ENCODE measurements at regions not wholly inside any gene's neighbourhood (a gene's known extent, or its start where the extent isn't known, plus 50 kb on each side); places are given as distances from the start of the nearest gene placed in this dataset.

DNA sequence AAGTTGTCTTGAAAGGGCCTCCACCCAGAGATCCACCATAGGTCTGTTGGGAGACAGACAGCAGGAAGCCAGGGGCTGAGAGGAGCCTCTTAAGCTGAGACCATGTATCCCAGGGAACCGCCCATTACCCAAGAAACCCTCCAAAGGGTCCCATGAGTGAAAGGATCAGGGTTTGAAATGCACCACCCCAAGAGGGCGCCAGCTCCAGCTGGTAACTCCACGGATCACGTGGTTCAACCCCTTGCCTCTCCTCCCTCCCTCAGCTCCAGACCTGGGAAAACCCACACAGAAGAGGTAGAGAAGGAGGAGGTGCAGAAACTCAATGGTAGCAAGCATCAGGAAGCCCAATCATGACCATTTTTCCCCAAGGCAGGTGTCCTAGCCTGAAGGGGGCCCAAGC is 148.7 kb downstream of the AIPL1 start:
- Mint-ChIP-seq H3K27me3 (ENCODE audit: low read depth) (no peaks in the 10 kb centered on the region; the same call in 1 of the 2 replicates), H3K4me3 (no peak overlapping the region), H3K27ac (no peak overlapping the region), H3K36me3 (no peaks in the 10 kb centered on the region; the same call in 1 of the 2 replicates), H3K4me1 (no peaks in the 10 kb centered on the region), H3K9me3 (peaks cover 11% of the 10 kb centered on the region)
- ChIA-PET CTCF (interaction anchor here (0.7 to 2.8 kb wide), 23 partner anchors 9 to 699 kb away, joined by 3 to 26 read pairs (median 4); partner anchors contain the start of gene AIPL1), POLR2A (no interaction called here)
- TF ChIP-seq GTF2I (CRISPR knock-in tag; conservative IDR thresholded peaks at IDR 0.05): no peak
- TF ChIP-seq, protein P1, sequence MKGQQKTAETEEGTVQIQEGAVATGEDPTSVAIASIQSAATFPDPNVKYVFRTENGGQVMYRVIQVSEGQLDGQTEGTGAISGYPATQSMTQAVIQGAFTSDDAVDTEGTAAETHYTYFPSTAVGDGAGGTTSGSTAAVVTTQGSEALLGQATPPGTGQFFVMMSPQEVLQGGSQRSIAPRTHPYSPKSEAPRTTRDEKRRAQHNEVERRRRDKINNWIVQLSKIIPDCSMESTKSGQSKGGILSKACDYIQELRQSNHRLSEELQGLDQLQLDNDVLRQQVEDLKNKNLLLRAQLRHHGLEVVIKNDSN (CRISPR knock-in tag; IDR thresholded peaks at IDR 0.05): peak; percentile 86
- TF ChIP-seq ZNF317 (CRISPR knock-in tag; IDR thresholded peaks at IDR 0.05; ENCODE audit: borderline replicate concordance, low read depth): no peak
- TF ChIP-seq, protein P2, sequence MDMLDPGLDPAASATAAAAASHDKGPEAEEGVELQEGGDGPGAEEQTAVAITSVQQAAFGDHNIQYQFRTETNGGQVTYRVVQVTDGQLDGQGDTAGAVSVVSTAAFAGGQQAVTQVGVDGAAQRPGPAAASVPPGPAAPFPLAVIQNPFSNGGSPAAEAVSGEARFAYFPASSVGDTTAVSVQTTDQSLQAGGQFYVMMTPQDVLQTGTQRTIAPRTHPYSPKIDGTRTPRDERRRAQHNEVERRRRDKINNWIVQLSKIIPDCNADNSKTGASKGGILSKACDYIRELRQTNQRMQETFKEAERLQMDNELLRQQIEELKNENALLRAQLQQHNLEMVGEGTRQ (CRISPR knock-in tag; IDR thresholded peaks at IDR 0.05): peak; percentile 90
- ATAC-seq: peak; percentile 84
- peak; percentile 64 for DNase-seq (ENCODE audit: low spot score)

DNA sequence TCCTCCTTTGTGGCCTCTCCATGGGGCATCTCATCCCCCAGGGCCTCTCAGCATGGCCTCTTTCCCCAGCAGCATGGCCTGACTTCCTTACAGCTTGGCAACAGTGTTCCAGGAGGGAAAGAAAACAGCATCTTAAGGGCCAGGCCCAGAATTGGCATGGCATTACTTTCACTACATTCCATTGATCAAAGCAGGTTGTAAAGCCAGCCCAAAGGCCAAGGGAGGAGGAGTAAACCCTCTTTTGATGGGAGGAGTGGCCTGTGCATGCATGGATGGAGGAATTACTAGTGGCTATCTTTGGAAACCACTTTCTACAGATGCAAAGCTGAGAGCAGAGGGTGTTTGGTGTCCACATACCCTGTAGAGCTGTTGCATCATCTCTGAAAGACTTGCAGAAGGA is 149.4 kb downstream of the AIPL1 start:
- TF ChIP-seq, protein P3, sequence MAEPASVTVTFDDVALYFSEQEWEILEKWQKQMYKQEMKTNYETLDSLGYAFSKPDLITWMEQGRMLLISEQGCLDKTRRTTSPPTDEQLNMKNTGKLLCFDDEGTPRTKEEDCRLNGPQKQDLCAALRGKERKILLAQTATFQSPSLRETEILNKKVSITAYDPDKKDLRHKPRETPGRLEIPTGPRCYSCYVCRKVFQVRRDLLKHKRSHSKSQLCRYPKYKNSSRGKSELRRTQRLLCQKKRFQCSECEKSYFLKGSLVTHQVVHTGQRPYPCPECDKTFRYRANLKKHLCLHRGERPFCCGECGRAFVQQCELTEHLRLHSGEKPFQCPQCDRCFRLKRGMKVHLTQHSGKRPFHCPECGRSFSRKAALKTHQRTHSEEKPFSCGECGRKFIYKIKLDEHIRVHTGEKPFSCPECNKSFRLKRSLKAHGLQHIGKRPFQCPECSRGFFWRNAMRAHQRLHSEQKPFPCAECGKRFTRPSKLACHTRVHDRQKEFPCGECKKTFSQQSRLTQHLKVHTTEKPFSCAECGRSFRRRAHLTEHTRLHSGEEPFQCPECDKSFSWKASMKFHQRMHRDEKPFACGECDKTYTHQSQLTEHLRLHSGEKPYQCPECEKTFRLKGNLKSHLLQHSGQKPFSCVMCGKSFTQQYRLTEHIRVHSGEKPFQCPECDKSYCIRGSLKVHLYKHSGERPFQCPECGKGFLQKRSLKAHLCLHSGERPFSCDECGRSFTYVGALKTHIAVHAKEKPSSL (CRISPR knock-in tag; conservative IDR thresholded peaks at IDR 0.05): no peak
- no peak for TF ChIP-seq IRF2 (CRISPR knock-in tag; IDR thresholded peaks at IDR 0.05; ENCODE audit: borderline replicate concordance, low read depth)
- TF ChIP-seq, protein P4, sequence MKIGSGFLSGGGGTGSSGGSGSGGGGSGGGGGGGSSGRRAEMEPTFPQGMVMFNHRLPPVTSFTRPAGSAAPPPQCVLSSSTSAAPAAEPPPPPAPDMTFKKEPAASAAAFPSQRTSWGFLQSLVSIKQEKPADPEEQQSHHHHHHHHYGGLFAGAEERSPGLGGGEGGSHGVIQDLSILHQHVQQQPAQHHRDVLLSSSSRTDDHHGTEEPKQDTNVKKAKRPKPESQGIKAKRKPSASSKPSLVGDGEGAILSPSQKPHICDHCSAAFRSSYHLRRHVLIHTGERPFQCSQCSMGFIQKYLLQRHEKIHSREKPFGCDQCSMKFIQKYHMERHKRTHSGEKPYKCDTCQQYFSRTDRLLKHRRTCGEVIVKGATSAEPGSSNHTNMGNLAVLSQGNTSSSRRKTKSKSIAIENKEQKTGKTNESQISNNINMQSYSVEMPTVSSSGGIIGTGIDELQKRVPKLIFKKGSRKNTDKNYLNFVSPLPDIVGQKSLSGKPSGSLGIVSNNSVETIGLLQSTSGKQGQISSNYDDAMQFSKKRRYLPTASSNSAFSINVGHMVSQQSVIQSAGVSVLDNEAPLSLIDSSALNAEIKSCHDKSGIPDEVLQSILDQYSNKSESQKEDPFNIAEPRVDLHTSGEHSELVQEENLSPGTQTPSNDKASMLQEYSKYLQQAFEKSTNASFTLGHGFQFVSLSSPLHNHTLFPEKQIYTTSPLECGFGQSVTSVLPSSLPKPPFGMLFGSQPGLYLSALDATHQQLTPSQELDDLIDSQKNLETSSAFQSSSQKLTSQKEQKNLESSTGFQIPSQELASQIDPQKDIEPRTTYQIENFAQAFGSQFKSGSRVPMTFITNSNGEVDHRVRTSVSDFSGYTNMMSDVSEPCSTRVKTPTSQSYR (CRISPR knock-in tag; IDR thresholded peaks at IDR 0.05): no peak
- no peak for TF ChIP-seq ZNF396 (CRISPR knock-in tag; IDR thresholded peaks at IDR 0.05; ENCODE audit: borderline replicate concordance)
- TF ChIP-seq, protein P5, sequence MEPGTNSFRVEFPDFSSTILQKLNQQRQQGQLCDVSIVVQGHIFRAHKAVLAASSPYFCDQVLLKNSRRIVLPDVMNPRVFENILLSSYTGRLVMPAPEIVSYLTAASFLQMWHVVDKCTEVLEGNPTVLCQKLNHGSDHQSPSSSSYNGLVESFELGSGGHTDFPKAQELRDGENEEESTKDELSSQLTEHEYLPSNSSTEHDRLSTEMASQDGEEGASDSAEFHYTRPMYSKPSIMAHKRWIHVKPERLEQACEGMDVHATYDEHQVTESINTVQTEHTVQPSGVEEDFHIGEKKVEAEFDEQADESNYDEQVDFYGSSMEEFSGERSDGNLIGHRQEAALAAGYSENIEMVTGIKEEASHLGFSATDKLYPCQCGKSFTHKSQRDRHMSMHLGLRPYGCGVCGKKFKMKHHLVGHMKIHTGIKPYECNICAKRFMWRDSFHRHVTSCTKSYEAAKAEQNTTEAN (CRISPR knock-in tag; IDR thresholded peaks at IDR 0.05): no peak
- no peaks in the 10 kb centered on the region for H3K4me1 Mint-ChIP-seq
- H3K9me3 Mint-ChIP-seq: peaks cover 11% of the 10 kb centered on the region
- POLR2A ChIA-PET: no interaction called here
- no peaks in the 10 kb centered on the region; the same call in 1 of the 2 replicates for H3K27me3 Mint-ChIP-seq (ENCODE audit: low read depth)
- no peak overlapping the region for H3K4me3 Mint-ChIP-seq
- H3K36me3 Mint-ChIP-seq: no peaks in the 10 kb centered on the region; the same call in 1 of the 2 replicates
- DNase-seq (ENCODE audit: low spot score): no peak
- CTCF ChIA-PET: interaction anchor here (0.7 to 2.8 kb wide), 15 partner anchors 8 to 698 kb away, joined by 3 to 26 read pairs (median 4); no protein-coding TSS in a partner anchor
- H3K27ac Mint-ChIP-seq: no peak overlapping the region
- ATAC-seq: no peak

DNA sequence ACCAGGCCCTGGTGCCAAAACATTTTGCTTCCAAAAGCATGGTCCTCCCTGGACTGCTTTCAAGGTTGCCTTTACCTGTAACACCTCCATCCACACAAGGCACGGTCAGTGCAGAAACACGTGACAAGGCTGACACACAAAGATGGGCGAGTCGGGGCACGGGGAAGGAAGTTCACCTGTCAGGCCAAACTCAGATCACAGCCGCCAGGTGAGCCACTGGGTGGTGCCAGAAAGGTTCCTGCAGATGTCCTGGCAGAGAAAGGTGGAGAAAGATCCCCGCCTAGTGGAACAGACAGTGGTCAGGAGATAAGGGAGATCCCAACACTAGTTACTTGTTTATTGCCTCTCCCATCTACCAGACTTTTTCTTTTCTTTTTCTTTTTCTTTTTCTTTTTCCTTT is 155.3 kb downstream of the AIPL1 start:
- CTCF ChIA-PET: interaction anchor here (0.6 to 1.1 kb wide), 30 partner anchors 10 to 567 kb away, joined by 3 to 13 read pairs (median 4); no protein-coding TSS in a partner anchor
- TF ChIP-seq TEAD4 (CRISPR knock-in tag; IDR thresholded peaks at IDR 0.05) (no peak), ETV6 (CRISPR knock-in tag; IDR thresholded peaks at IDR 0.05) (peak; percentile 35; the same call in 1 of the 2 replicates), GABPB1 (CRISPR knock-in tag; IDR thresholded peaks at IDR 0.05) (no peak), CREM (CRISPR knock-in tag; IDR thresholded peaks at IDR 0.05) (no peak)
- TF ChIP-seq, protein P1 (CRISPR knock-in tag; IDR thresholded peaks at IDR 0.05): peak; percentile 37; the same call in 1 of the 2 replicates
- TF ChIP-seq, protein P3 (CRISPR knock-in tag; conservative IDR thresholded peaks at IDR 0.05): no peak
- TF ChIP-seq, protein P6, sequence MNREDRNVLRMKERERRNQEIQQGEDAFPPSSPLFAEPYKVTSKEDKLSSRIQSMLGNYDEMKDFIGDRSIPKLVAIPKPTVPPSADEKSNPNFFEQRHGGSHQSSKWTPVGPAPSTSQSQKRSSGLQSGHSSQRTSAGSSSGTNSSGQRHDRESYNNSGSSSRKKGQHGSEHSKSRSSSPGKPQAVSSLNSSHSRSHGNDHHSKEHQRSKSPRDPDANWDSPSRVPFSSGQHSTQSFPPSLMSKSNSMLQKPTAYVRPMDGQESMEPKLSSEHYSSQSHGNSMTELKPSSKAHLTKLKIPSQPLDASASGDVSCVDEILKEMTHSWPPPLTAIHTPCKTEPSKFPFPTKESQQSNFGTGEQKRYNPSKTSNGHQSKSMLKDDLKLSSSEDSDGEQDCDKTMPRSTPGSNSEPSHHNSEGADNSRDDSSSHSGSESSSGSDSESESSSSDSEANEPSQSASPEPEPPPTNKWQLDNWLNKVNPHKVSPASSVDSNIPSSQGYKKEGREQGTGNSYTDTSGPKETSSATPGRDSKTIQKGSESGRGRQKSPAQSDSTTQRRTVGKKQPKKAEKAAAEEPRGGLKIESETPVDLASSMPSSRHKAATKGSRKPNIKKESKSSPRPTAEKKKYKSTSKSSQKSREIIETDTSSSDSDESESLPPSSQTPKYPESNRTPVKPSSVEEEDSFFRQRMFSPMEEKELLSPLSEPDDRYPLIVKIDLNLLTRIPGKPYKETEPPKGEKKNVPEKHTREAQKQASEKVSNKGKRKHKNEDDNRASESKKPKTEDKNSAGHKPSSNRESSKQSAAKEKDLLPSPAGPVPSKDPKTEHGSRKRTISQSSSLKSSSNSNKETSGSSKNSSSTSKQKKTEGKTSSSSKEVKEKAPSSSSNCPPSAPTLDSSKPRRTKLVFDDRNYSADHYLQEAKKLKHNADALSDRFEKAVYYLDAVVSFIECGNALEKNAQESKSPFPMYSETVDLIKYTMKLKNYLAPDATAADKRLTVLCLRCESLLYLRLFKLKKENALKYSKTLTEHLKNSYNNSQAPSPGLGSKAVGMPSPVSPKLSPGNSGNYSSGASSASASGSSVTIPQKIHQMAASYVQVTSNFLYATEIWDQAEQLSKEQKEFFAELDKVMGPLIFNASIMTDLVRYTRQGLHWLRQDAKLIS (CRISPR knock-in tag; IDR thresholded peaks at IDR 0.05; ENCODE audit: borderline replicate concordance): no peak

More for the DNA sequence above, 155.3 kb downstream of the AIPL1 start:
- Mint-ChIP-seq H3K27ac (no peak overlapping the region), H3K4me3 (no peak overlapping the region), H3K9me3 (peaks cover 11% of the 10 kb centered on the region), H3K27me3 (ENCODE audit: low read depth) (no peaks in the 10 kb centered on the region; the same call in 1 of the 2 replicates), H3K4me1 (peaks cover 10% of the 10 kb centered on the region), H3K36me3 (no peaks in the 10 kb centered on the region; the same call in 1 of the 2 replicates)
- peak; percentile 81 for DNase-seq (ENCODE audit: low spot score)
- ATAC-seq: peak; percentile 92
- POLR2A ChIA-PET: interaction anchor here (0.7 kb wide), 2 partner anchors 139 to 483 kb away, joined by 9 read pairs; no protein-coding TSS in a partner anchor
